H1 (cell line): ENCODE measurements at regions not wholly inside any gene's neighbourhood (a gene's known extent, or its start where the extent isn't known, plus 50 kb on each side); places are given as distances from the start of the nearest gene placed in this dataset.
A peak's percentile ranks its signal among the peaks of the same experiment; 100 is the strongest.

Source experiments
- CTCF ChIA-PET: fragments of 300-600 bp; sonication (Branson Sonifier 250); formaldehyde crosslinking; loops from one replicate; lab custom pipeline; 2021; ENCODE audit not compliant: partially characterized antibody; lab: Charles Lee
- POLR2A ChIA-PET: fragments of 300-600 bp; sonication (Branson Sonifier 250); formaldehyde crosslinking; loops from one replicate; lab custom pipeline; 2021; ENCODE audit warnings: inconsistent platforms; ENCODE audit not compliant: partially characterized antibody; lab: Charles Lee
- DNase-seq, 2 experiments: peaks; one replicate each; pipeline versions ENCODE4 v3.0.0 to v3.0.0-alpha.2; 2010 to 2022; ENCODE audit warnings: low spot score in 2 of 2, low read depth in 1 of 2, mixed read lengths in 1 of 2
- FAIRE-seq: peaks from 2 replicates; lab custom pipeline; 2011; peaks lifted over from hg19 to GRCh38; lab: Jason Lieb, UNC
- H2AFZ ChIP-seq: 2 replicates; pipeline ENCODE4 v1.8.1; 2012; ENCODE audit warnings: low read length, inconsistent platforms
- H2AK5ac ChIP-seq: 2 replicates; pipeline ENCODE4 v1.6.1; 2013; ENCODE audit warnings: low read depth, low read length
- H2BK120ac ChIP-seq: replicated peaks from 2 replicates; pipeline ENCODE3; 2013; ENCODE audit warnings: low read depth, low read length, inconsistent platforms
- H2BK12ac ChIP-seq: 2 replicates; pipeline ENCODE4 v1.6.1; 2013; ENCODE audit warnings: low read depth, low read length
- H2BK15ac ChIP-seq: 2 replicates; pipeline ENCODE4 v1.6.1; 2013; ENCODE audit warnings: low read length
- H2BK20ac ChIP-seq: 2 replicates; pipeline ENCODE4 v1.6.1; 2013; ENCODE audit warnings: low read length
- H2BK5ac ChIP-seq: 2 replicates; pipeline ENCODE4 v1.6.1; 2013; ENCODE audit warnings: low read depth, low read length
- H3K14ac ChIP-seq: 2 replicates; pipeline ENCODE4 v1.6.1; 2013; ENCODE audit warnings: inconsistent platforms; ENCODE audit not compliant: insufficient read length
- H3K18ac ChIP-seq: 2 replicates; pipeline ENCODE4 v1.6.1; 2013; ENCODE audit warnings: low read length; ENCODE audit errors: extremely low read depth
- H3K23ac ChIP-seq: 2 replicates; pipeline ENCODE4 v1.6.1; 2013; ENCODE audit warnings: inconsistent platforms; ENCODE audit not compliant: insufficient read length
- H3K23me2 ChIP-seq: 2 replicates; pipeline ENCODE4 v1.6.1; 2013; ENCODE audit warnings: low read depth, low read length
- H3K27ac ChIP-seq: 2 replicates; pipeline ENCODE4 v1.6.1; 2011; ENCODE audit warnings: low read depth, low read length, inconsistent platforms
- H3K27me3 ChIP-seq, 4 experiments: replicated peaks in 1 of 4; 1 replicate in 1 of 4; 2 replicates in 3 of 4; pipeline versions ENCODE4 v1.6.1 to v1.8.1; 2011 to 2013; ENCODE audit warnings: low read length in 3 of 4, mild to moderate bottlenecking in 3 of 4, inconsistent platforms in 2 of 4, mixed read lengths in 2 of 4, moderate library complexity in 1 of 4; ENCODE audit not compliant: control insufficient read depth in 3 of 4, insufficient read depth in 3 of 4; ENCODE audit errors: extremely low read depth in 1 of 4
- H3K36me3 ChIP-seq, 4 experiments: 2 replicates each; pipeline versions ENCODE4 v1.6.1 to v1.8.1; 2011 to 2013; ENCODE audit warnings: mild to moderate bottlenecking in 4 of 4, low read length in 3 of 4, moderate library complexity in 2 of 4, control low read depth in 1 of 4, inconsistent platforms in 1 of 4; ENCODE audit not compliant: insufficient read depth in 4 of 4, control insufficient read depth in 2 of 4
- H3K4ac ChIP-seq: replicated peaks from 2 replicates; pipeline ENCODE3; 2013; ENCODE audit warnings: low read length, low read depth, mixed read lengths, inconsistent platforms; ENCODE audit not compliant: insufficient read length
- H3K4me1 ChIP-seq, 4 experiments: replicated peaks in 1 of 4; 1 replicate in 1 of 4; 2 replicates in 3 of 4; pipeline versions ENCODE4 v1.6.1 to v1.8.1; 2011 to 2013; ENCODE audit warnings: low read length in 3 of 4, inconsistent platforms in 2 of 4, mixed read lengths in 1 of 4; ENCODE audit not compliant: insufficient read depth in 4 of 4, control insufficient read depth in 3 of 4
- H3K4me2 ChIP-seq, 2 experiments: 2 replicates each; pipeline versions ENCODE4 v1.6.1 to v1.8.1; 2011 to 2013; ENCODE audit warnings: low read depth in 2 of 2, low read length in 2 of 2, control low read depth in 1 of 2, inconsistent platforms in 1 of 2, mild to moderate bottlenecking in 1 of 2; ENCODE audit not compliant: insufficient read depth in 1 of 2
- H3K4me3 ChIP-seq, 4 experiments: fragments of 200-600, 300-600 bp in 1 of 4; sonication (generic), shearing (Covaris generic), sonication (Bioruptor Twin) in 1 of 4; 2 replicates each; pipeline versions ENCODE4 v1.5.1 to v1.8.1; 2011 to 2016; ENCODE audit warnings: low read length in 4 of 4, low read depth in 3 of 4, control low read depth in 2 of 4, inconsistent platforms in 2 of 4, mild to moderate bottlenecking in 2 of 4, mixed read lengths in 1 of 4, moderate library complexity in 1 of 4; ENCODE audit not compliant: insufficient read depth in 2 of 4; ENCODE audit errors: extremely low read depth in 1 of 4
- H3K56ac ChIP-seq: replicated peaks from 2 replicates; pipeline ENCODE3; 2013; ENCODE audit warnings: low read depth, mild to moderate bottlenecking, mixed read lengths, low read length, inconsistent platforms; ENCODE audit not compliant: insufficient read length
- H3K79me1 ChIP-seq: 2 replicates; pipeline ENCODE4 v1.6.1; 2013; ENCODE audit warnings: low read depth, low read length, control low read depth
- H3K79me2 ChIP-seq, 2 experiments: 2 replicates each; pipeline versions ENCODE4 v1.6.1 to v1.8.1; 2012 to 2013; ENCODE audit warnings: low read length in 2 of 2, mild to moderate bottlenecking in 2 of 2, inconsistent platforms in 1 of 2; ENCODE audit not compliant: insufficient read depth in 2 of 2, control insufficient read depth in 1 of 2
- H3K9ac ChIP-seq, 4 experiments: replicated peaks in 1 of 4; 1 replicate in 1 of 4; 2 replicates in 3 of 4; pipeline versions ENCODE4 v1.6.1 to v1.8.1; 2011 to 2013; ENCODE audit warnings: low read depth in 3 of 4, low read length in 3 of 4, control low read depth in 2 of 4, mild to moderate bottlenecking in 2 of 4, moderate library complexity in 2 of 4, inconsistent platforms in 1 of 4; ENCODE audit errors: extremely low read depth in 1 of 4
- H3K9me3 ChIP-seq, 2 experiments: 2 replicates each; pipeline versions ENCODE4 v1.6.1 to v1.8.1; 2012 to 2013; ENCODE audit warnings: mild to moderate bottlenecking in 2 of 2, moderate library complexity in 2 of 2, control low read depth in 1 of 2, inconsistent platforms in 1 of 2, low read depth in 1 of 2, low read length in 1 of 2, mixed read lengths in 1 of 2; ENCODE audit not compliant: insufficient read depth in 2 of 2
- H4K20me1 ChIP-seq, 2 experiments: replicated peaks in 1 of 2; 2 replicates each; pipeline versions ENCODE3 to v1.8.1; 2011 to 2013; ENCODE audit warnings: inconsistent platforms in 2 of 2, low read length in 2 of 2, mild to moderate bottlenecking in 1 of 2; ENCODE audit not compliant: insufficient read depth in 2 of 2, control insufficient read depth in 1 of 2
- H4K5ac ChIP-seq: 2 replicates; pipeline ENCODE4 v1.6.1; 2013; ENCODE audit warnings: low read length, low read depth, mixed read lengths, inconsistent platforms; ENCODE audit not compliant: insufficient read length
- H4K8ac ChIP-seq: 2 replicates; pipeline ENCODE4 v1.8.0; 2013; ENCODE audit warnings: mild to moderate bottlenecking, moderate library complexity, low read length, inconsistent platforms; ENCODE audit not compliant: insufficient read depth; ENCODE audit errors: extremely low read depth
- H4K91ac ChIP-seq: replicated peaks from 2 replicates; pipeline ENCODE3; 2013; ENCODE audit warnings: low read length, mixed read lengths, inconsistent platforms; ENCODE audit not compliant: insufficient read length
- CBX8 ChIP-seq: fragments of 300-800, 300-1000 bp; sonication (generic); IDR thresholded peaks from 2 replicates; pipeline ENCODE4 v1.7.1; 2016; ENCODE audit warnings: low read depth, low read length, borderline replicate concordance
- GABPA ChIP-seq: IDR thresholded peaks from 2 replicates; pipeline ENCODE4 v1.6.1; 2011; ENCODE audit warnings: mild to moderate bottlenecking, low read length, moderate library complexity, borderline replicate concordance; ENCODE audit not compliant: insufficient read depth
- GTF2F1 ChIP-seq: IDR thresholded peaks from 2 replicates; pipeline ENCODE4 v1.6.1; 2012; ENCODE audit warnings: low read depth, low read length, improper control_type of control experiment, borderline replicate concordance
- KDM5A ChIP-seq: fragments of 200-600 bp; IDR thresholded peaks from 2 replicates; pipeline ENCODE4 v1.7.1; 2012; ENCODE audit warnings: mild to moderate bottlenecking, low read length, inconsistent platforms, mixed read lengths
- NANOG ChIP-seq: IDR thresholded peaks from 2 replicates; pipeline ENCODE4 v1.6.1; 2011; ENCODE audit warnings: low read length, low read depth, mild to moderate bottlenecking, inconsistent platforms; ENCODE audit not compliant: insufficient read depth, poor library complexity, severe bottlenecking
- POU5F1 ChIP-seq: IDR thresholded peaks from 2 replicates; pipeline ENCODE4 v1.6.1; 2011; ENCODE audit warnings: low read depth, mild to moderate bottlenecking, low read length, moderate library complexity
- RAD21 ChIP-seq, 2 experiments: IDR thresholded peaks in 1 of 2; conservative IDR thresholded peaks in 1 of 2; 2 replicates each; pipeline ENCODE4 v1.6.1; 2011; ENCODE audit warnings: low read depth in 2 of 2, low read length in 2 of 2, improper control_type of control experiment in 1 of 2, inconsistent platforms in 1 of 2, mild to moderate bottlenecking in 1 of 2, moderate library complexity in 1 of 2
- SP4 ChIP-seq: IDR thresholded peaks from 2 replicates; pipeline ENCODE4 v1.6.1; 2012; ENCODE audit warnings: low read length, inconsistent platforms
- TAF7 ChIP-seq: optimal IDR thresholded peaks from 2 replicates; pipeline ENCODE3; 2011; ENCODE audit warnings: low read depth, mild to moderate bottlenecking, inconsistent platforms, low read length, moderate library complexity, borderline replicate concordance
- WGBS, 2 experiments: shearing (Covaris generic) in 1 of 2; methylation state at CpG; one replicate each; pipeline versions ENCODE4 v1.1.6 to v1.1.7; 2013 to 2015; ENCODE audit warnings: low lambda C conversion rate in 2 of 2, mixed read lengths in 2 of 2, inconsistent platforms in 1 of 2, low coverage in 1 of 2, missing lambda C conversion rate in 1 of 2; ENCODE audit not compliant: insufficient replicate concordance in 2 of 2, insufficient coverage in 1 of 2, insufficient read length in 1 of 2; ENCODE audit errors: extremely low coverage in 1 of 2, missing lambda C conversion rate in 1 of 2; 5-methylcytosine and 5-hydroxymethylcytosine counted together
- TF ChIP-seq, protein P1 (sequence below): IDR thresholded peaks from 2 replicates; pipeline ENCODE4 v1.6.1; 2011; ENCODE audit warnings: low read length, improper control_type of control experiment

DNA sequence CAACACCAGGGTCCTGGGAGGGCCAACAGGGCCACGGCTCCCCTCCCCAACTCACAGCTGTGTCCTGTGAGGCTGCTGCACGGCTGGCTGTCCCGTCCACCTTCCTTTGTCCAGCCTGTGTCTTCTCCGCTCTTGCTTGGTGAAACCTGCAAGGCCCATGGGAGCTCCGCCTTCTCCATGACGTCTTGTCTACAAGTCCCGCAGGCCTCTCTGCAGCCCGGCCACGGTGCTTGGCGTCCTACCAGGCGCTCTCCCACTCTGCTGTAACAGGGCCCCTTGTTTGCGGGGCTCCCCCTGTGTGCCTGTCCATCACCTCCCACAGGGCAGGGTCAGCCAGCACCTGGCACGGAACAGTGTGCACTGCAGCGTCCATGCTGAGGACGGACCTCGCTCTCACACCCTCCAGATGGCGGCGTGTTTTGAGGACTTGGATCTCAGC, 866.8 kb downstream of the TBC1D22A start:
- Histone ChIP-seq H3K79me1 (no peaks in the 10 kb centered on the region), H3K18ac (no peak overlapping the region), H2BK5ac (peak overlapping the region; percentile 18; the same call in 1 of the 2 replicates), H3K79me2 (no peaks in the 10 kb centered on the region), H3K36me3 (no peaks in the 10 kb centered on the region), H3K14ac (no peak overlapping the region), H4K5ac (no peak overlapping the region), H3K9ac (no peak overlapping the region), H2BK15ac (no peak overlapping the region), H2BK20ac (no peak overlapping the region), H3K4me3 (no peak overlapping the region), H3K23ac (no peak overlapping the region), H3K23me2 (peaks cover 9% of the 10 kb centered on the region; the same call in 1 of the 2 replicates), H4K8ac (peak overlapping the region; percentile 17), H4K91ac (peak overlapping the region; percentile 46), H2BK12ac (peak overlapping the region; percentile 43; the same call in 1 of the 2 replicates), H3K4me1 (no peaks in the 10 kb centered on the region), H4K20me1 (peaks cover 0 to 5% of the 10 kb centered on the region in 2 experiments), H3K27ac (no peak overlapping the region), H3K4ac (no peak overlapping the region), H2BK120ac (no peak overlapping the region), H3K9me3 (peaks cover 0 to 4% of the 10 kb centered on the region in 2 experiments; a peak in 1 of 4 replicates), H2AFZ (no peak overlapping the region), H2AK5ac (no peak overlapping the region), H3K27me3 (no peaks in the 10 kb centered on the region), H3K4me2 (no peak overlapping the region), H3K56ac (no peak overlapping the region)
- 91% methylated on average over 18 of the region's 18 CpGs; no CpG with 5 or more reads in 1 of the 2 experiments for WGBS, 2 experiments
- FAIRE-seq (no peak), DNase-seq (no peak)
- ChIA-PET POLR2A (no interaction called here), CTCF (interaction anchor here (0.9 kb wide), 1 partner anchor 209 kb away, joined by 4 read pairs; no protein-coding TSS in a partner anchor)
- TF ChIP-seq POU5F1 (no peak), KDM5A (no peak), CBX8 (no peak), TAF7 (no peak), GABPA (no peak), SP4 (no peak), GTF2F1 (no peak), NANOG (no peak), RAD21 (IDR thresholded peaks at IDR 0.05 in 1 of 2, conservative IDR thresholded peaks at IDR 0.05 in 1 of 2; ENCODE audit: low read depth in 2 of 2, low read length in 2 of 2) (no peak)
- TF ChIP-seq, protein P1, sequence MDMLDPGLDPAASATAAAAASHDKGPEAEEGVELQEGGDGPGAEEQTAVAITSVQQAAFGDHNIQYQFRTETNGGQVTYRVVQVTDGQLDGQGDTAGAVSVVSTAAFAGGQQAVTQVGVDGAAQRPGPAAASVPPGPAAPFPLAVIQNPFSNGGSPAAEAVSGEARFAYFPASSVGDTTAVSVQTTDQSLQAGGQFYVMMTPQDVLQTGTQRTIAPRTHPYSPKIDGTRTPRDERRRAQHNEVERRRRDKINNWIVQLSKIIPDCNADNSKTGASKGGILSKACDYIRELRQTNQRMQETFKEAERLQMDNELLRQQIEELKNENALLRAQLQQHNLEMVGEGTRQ = no peak
